ENCODE measurements at regions not wholly inside any gene's neighbourhood (a gene's known extent, or its start where the extent isn't known, plus 50 kb on each side); places are given as distances from the start of the nearest gene placed in this dataset.

- no peak for DNase-seq (ENCODE audit: low spot score)
- TF ChIP-seq CTCF (IDR thresholded peaks at IDR 0.05; ENCODE audit: borderline replicate concordance, control extremely low read depth, extremely low read depth, insufficient read depth, missing control alignments): no peak
- in situ Hi-C loops (cut with MboI; ENCODE audit: low sequenced_read_pairs, unreplicated experiment): no loop called here
Observed at GRCh38 chr11:45470794-45471167, 184.6 kb upstream of the SYT13 start.

GRCh38 chr11:45470151-45470793 lies 184.1 kb upstream of the SYT13 start:
- in situ Hi-C loops (cut with MboI; ENCODE audit: low sequenced_read_pairs, unreplicated experiment): no loop called here
- DNase-seq (ENCODE audit: low spot score): no peak
- TF ChIP-seq CTCF (IDR thresholded peaks at IDR 0.05; ENCODE audit: borderline replicate concordance, control extremely low read depth, extremely low read depth, insufficient read depth, missing control alignments): no peak

GRCh38 chr11:45468267-45468856 lies 182.2 kb upstream of the SYT13 start:
- no peak for DNase-seq (ENCODE audit: low spot score)
- TF ChIP-seq CTCF (IDR thresholded peaks at IDR 0.05; ENCODE audit: borderline replicate concordance, control extremely low read depth, extremely low read depth, insufficient read depth, missing control alignments): no peak
- in situ Hi-C loops (cut with MboI; ENCODE audit: low sequenced_read_pairs, unreplicated experiment): no loop called here

GRCh38 chr11:45463541-45463940 lies 177.4 kb upstream of the SYT13 start:
- no peak for TF ChIP-seq CTCF (IDR thresholded peaks at IDR 0.05; ENCODE audit: borderline replicate concordance, control extremely low read depth, extremely low read depth, insufficient read depth, missing control alignments)
- DNase-seq (ENCODE audit: low spot score): no peak
- in situ Hi-C loops (cut with MboI; ENCODE audit: low sequenced_read_pairs, unreplicated experiment): no loop called here

- in situ Hi-C loops (cut with MboI; ENCODE audit: low sequenced_read_pairs, unreplicated experiment): no loop called here
- TF ChIP-seq CTCF (IDR thresholded peaks at IDR 0.05; ENCODE audit: borderline replicate concordance, control extremely low read depth, extremely low read depth, insufficient read depth, missing control alignments): no peak
- DNase-seq (ENCODE audit: low spot score): no peak
Observed at GRCh38 chr11:45461514-45461913, 175.4 kb upstream of the SYT13 start.

GRCh38 chr11:45459491-45459890 lies 173.3 kb upstream of the SYT13 start:
- DNase-seq (ENCODE audit: low spot score): no peak
- in situ Hi-C loops (cut with MboI; ENCODE audit: low sequenced_read_pairs, unreplicated experiment): no loop called here
- no peak for TF ChIP-seq CTCF (IDR thresholded peaks at IDR 0.05; ENCODE audit: borderline replicate concordance, control extremely low read depth, extremely low read depth, insufficient read depth, missing control alignments)

All from GM13976 (cell line).